HEK293T (cell line): ENCODE measurements at regions not wholly inside any gene's neighbourhood (a gene's known extent, or its start where the extent isn't known, plus 50 kb on each side); places are given as distances from the start of the nearest gene placed in this dataset.
"Not testable (repeated sequence)": the region's sequence is repeated elsewhere in the genome, so short reads cannot be mapped to it uniquely, and the experiment has no call there.

Experiments used
- CTCF ChIA-PET: fragments of 350-600 bp; formaldehyde crosslinking; extraction: SDS; loops from one replicate; lab custom pipeline; 2021; ENCODE audit warnings: antibody characterized with exemption, inconsistent platforms; lab: Yijun Ruan, JAX
- POLR2A ChIA-PET: fragments of 350-600 bp; formaldehyde crosslinking; extraction: SDS; loops from one replicate; lab custom pipeline; 2020; ENCODE audit warnings: antibody characterized with exemption, inconsistent platforms; lab: Yijun Ruan, JAX
- DNase-seq: peaks from one replicate; pipeline ENCODE4 v3.0.0; 2012; ENCODE audit warnings: mixed read lengths; ENCODE audit errors: extremely low spot score
- ARNT ChIP-seq: fragments of 450-650 bp; IDR thresholded peaks from 2 replicates; pipeline ENCODE4 v1.6.1; 2017; ENCODE audit warnings: mild to moderate bottlenecking
- BHLHE40 ChIP-seq: fragments of 450-650 bp; IDR thresholded peaks from 2 replicates; pipeline ENCODE4 v1.6.1; 2016; ENCODE audit warnings: mild to moderate bottlenecking, moderate library complexity, borderline replicate concordance
- CTBP1 ChIP-seq: fragments of 450-650 bp; IDR thresholded peaks from 2 replicates; pipeline ENCODE4 v1.6.1; 2016; ENCODE audit warnings: borderline replicate concordance
- ELF4 ChIP-seq: fragments of 450-650 bp; IDR thresholded peaks from 2 replicates; pipeline ENCODE4 v1.6.1; 2017; ENCODE audit warnings: antibody characterized with exemption
- FOXA1 ChIP-seq: fragments of 450-650 bp; IDR thresholded peaks from 2 replicates; pipeline ENCODE4 v1.6.1; 2016; ENCODE audit warnings: mild to moderate bottlenecking
- FOXK2 ChIP-seq: fragments of 450-650 bp; IDR thresholded peaks from 2 replicates; pipeline ENCODE4 v1.6.1; 2016; ENCODE audit warnings: mild to moderate bottlenecking
- FOXM1 ChIP-seq: fragments of 450-650 bp; IDR thresholded peaks from 2 replicates; pipeline ENCODE4 v1.6.1; 2017; ENCODE audit warnings: mild to moderate bottlenecking, borderline replicate concordance
- HDGF ChIP-seq: fragments of 450-650 bp; IDR thresholded peaks from 2 replicates; pipeline ENCODE4 v1.6.1; 2017; ENCODE audit warnings: antibody characterized with exemption, borderline replicate concordance
- L3MBTL2 ChIP-seq: fragments of 450-650 bp; conservative IDR thresholded peaks from 2 replicates; pipeline ENCODE4 v1.6.1; 2016; ENCODE audit warnings: mild to moderate bottlenecking
- LEF1 ChIP-seq: fragments of 450-650 bp; IDR thresholded peaks from 2 replicates; pipeline ENCODE4 v1.6.1; 2017; ENCODE audit warnings: mild to moderate bottlenecking, borderline replicate concordance
- NFRKB ChIP-seq: fragments of 450-650 bp; IDR thresholded peaks from 2 replicates; pipeline ENCODE4 v1.6.1; 2016; ENCODE audit warnings: mild to moderate bottlenecking, moderate library complexity
- SP1 ChIP-seq: fragments of 450-650 bp; IDR thresholded peaks from 2 replicates; pipeline ENCODE4 v1.6.1; 2017
- SUZ12 ChIP-seq: fragments of 450-650 bp; IDR thresholded peaks from 2 replicates; pipeline ENCODE4 v1.6.1; 2016; ENCODE audit warnings: mild to moderate bottlenecking
- TARDBP ChIP-seq: fragments of 450-650 bp; IDR thresholded peaks from 2 replicates; pipeline ENCODE4 v1.6.1; 2016
- ZNF384 ChIP-seq: fragments of 450-650 bp; IDR thresholded peaks from 2 replicates; pipeline ENCODE4 v1.6.1; 2016
- TF ChIP-seq, protein P1 (sequence below): fragments of 450-650 bp; IDR thresholded peaks from 2 replicates; pipeline ENCODE4 v1.6.1; 2016

DNA sequence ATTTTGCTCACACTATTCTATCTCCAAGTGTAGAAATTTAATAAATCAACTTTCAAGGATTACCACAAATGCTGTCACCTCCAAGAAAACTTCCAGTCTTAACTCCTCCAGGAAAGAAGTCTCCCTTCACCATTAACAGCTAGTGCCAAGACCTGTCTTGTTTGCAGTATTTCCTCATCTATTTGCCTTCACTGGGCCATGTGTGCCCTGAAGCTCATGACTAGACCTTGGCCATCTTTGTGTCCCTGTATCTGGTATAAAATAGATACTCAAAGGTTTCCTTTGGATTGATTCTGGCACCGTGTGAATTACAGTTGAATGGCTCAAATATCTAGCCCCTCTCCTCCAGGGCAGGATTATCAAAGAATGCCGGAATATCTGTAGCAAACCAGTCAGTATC lies 346.7 kb upstream of the KLF4 start:
- POLR2A ChIA-PET = no interaction called here
- TF ChIP-seq HDGF (no peak), FOXK2 (no peak), LEF1 (no peak), NFRKB (no peak), CTBP1 (no peak), SP1 (no peak), BHLHE40 (no peak), FOXM1 (no peak), FOXA1 (no peak)
- TF ChIP-seq, protein P1, sequence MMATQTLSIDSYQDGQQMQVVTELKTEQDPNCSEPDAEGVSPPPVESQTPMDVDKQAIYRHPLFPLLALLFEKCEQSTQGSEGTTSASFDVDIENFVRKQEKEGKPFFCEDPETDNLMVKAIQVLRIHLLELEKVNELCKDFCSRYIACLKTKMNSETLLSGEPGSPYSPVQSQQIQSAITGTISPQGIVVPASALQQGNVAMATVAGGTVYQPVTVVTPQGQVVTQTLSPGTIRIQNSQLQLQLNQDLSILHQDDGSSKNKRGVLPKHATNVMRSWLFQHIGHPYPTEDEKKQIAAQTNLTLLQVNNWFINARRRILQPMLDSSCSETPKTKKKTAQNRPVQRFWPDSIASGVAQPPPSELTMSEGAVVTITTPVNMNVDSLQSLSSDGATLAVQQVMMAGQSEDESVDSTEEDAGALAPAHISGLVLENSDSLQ = no peak
- no peak for DNase-seq
- CTCF ChIA-PET = no interaction called here

GRCh38 chr9:107833295-107833694 lies 343.7 kb upstream of the KLF4 start:
- ChIA-PET CTCF (no interaction called here), POLR2A (no interaction called here)
- DNase-seq = no peak
- TF ChIP-seq FOXK2 = no peak
- no peak for TF ChIP-seq FOXM1
- TF ChIP-seq NFRKB = no peak
- TF ChIP-seq HDGF = no peak
- no peak for TF ChIP-seq L3MBTL2
- TF ChIP-seq ELF4 = no peak
- no peak for TF ChIP-seq ZNF384
- no peak for TF ChIP-seq TARDBP
- TF ChIP-seq CTBP1 = no peak
- TF ChIP-seq SUZ12 = no peak
- TF ChIP-seq FOXA1 = no peak
- no peak for TF ChIP-seq SP1
- no peak for TF ChIP-seq ARNT
- no peak for TF ChIP-seq LEF1
- TF ChIP-seq, protein P1 = no peak
- TF ChIP-seq BHLHE40 = no peak

DNA sequence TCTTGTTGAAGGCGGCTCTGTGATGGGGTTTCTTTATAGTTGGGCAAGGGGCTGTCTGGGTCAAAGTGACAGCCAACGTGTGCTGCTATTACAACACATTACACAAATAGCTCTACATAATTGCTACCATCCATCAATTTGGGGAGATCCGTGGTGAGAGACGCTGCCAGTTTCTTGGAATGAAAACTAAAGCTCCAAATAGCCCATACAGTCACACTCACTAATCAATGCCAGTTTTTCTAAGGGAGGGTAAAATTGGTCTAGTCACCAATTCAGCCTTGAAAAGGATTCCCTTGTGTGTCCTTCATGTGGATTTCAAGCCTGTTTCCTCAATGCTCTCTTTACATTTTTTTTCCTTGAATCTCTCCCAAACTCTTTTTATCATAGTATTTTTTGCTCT lies 343.3 kb upstream of the KLF4 start:
- ChIA-PET POLR2A (no interaction called here), CTCF (no interaction called here)
- DNase-seq = no peak
- TF ChIP-seq LEF1 (no peak), SP1 (no peak), HDGF (no peak), FOXA1 (no peak), SUZ12 (no peak), TARDBP (no peak), FOXM1 (no peak), BHLHE40 (no peak)

DNA sequence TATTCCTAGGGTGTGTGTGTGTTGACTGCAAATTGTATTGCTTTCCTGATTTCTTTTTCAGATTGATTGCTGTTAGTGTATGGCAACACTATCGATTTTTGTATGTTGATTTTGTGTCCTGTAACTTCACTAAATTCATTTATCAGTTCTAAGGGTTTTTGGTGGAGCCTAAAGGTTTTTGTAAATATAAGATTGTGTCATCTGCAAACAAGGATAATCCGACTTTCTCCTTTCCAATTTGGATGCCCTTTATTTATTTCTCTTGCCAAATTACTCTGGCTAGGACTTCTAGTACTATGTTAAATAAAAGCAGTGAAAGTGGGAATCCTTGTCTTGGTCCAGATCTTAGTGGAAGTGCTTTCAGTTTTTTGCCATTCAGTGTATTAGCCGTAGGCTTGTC lies 340.9 kb upstream of the KLF4 start:
- CTCF ChIA-PET = no interaction called here
- TF ChIP-seq L3MBTL2 (no peak), NFRKB (no peak), ZNF384 (no peak), CTBP1 (no peak), FOXK2 (no peak), BHLHE40 (no peak), HDGF (no peak), TARDBP (no peak)
- TF ChIP-seq, protein P1 = no peak
- POLR2A ChIA-PET = no interaction called here
- no peak for DNase-seq

- CTCF ChIA-PET = no interaction called here
- TF ChIP-seq LEF1 (no peak), CTBP1 (no peak), FOXA1 (no peak), TARDBP (no peak), SUZ12 (no peak), ELF4 (no peak), FOXM1 (no peak), HDGF (no peak), BHLHE40 (no peak), L3MBTL2 (no peak), NFRKB (no peak)
- TF ChIP-seq, protein P1 = no peak
- no peak for DNase-seq
- POLR2A ChIA-PET = no interaction called here
Observed at GRCh38 chr9:107827884-107828283, 338.3 kb upstream of the KLF4 start.

DNA sequence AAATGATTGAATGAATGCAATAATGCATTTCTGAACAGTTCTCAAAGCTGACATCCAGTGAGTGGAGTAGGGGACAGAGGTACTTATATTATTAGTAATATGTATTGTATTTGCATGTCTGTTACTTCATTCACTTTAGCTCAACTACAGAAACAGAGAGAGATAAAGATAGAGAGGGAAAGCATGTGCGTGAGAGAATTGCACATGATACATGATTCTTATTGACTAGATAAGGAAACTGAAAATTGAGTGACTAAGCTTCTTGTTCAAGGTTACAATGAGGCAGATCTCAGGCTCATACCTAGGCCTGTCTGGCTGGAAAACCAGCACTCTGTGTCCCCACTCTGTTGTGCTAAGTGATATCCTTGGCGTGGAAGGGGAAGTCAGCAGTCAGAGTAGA lies 337.7 kb upstream of the KLF4 start:
- CTCF ChIA-PET = no interaction called here
- no peak for TF ChIP-seq ELF4
- no peak for TF ChIP-seq HDGF
- no peak for TF ChIP-seq ARNT
- no peak for TF ChIP-seq FOXK2
- TF ChIP-seq, protein P1 = no peak
- no peak for DNase-seq
- POLR2A ChIA-PET = no interaction called here

DNA sequence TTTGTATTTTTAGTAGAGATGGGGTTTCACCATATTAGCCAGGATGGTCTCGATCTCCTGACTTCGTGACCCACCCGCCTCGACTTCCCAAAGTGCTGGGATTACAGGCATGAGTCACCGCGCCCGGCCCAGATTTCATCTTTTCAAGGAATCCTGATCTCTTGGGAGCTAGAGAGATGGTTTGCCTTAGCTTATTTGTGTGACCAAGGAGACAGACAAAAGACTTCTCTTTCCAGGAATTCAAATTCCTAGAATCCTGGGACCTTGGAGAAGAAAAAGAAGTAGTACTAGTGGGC lies 337.1 kb upstream of the KLF4 start:
- DNase-seq, CTCF ChIA-PET: not testable (repeated sequence)
- POLR2A ChIA-PET = interaction anchor here (0.6 kb wide), 1 partner anchor 11 kb away, joined by 3 read pairs; no protein-coding TSS in a partner anchor
